ENCODE measurements at regions not wholly inside any gene's neighbourhood (a gene's known extent, or its start where the extent isn't known, plus 50 kb on each side); places are given as distances from the start of the nearest gene placed in this dataset.

GRCh38 chr7:67407392-67408071, 410.9 kb downstream of the TYW1 start:
- Histone ChIP-seq H3K9ac (no peak overlapping the region), H3K4me2 (no peak overlapping the region), H3K9me3 (replicated peaks in 1 of 11) (peaks cover 0 to 17% (median 6%) of the 10 kb centered on the region in 11 experiments; a peak in 12 of 22 replicates), H3K27me3 (no peaks in the 10 kb centered on the region), H3K27ac (no peak overlapping the region), H3K36me3 (no peaks in the 10 kb centered on the region), H3K4me3 (no peak overlapping the region), H4K20me1 (no peaks in the 10 kb centered on the region), H3K4me1 (no peaks in the 10 kb centered on the region)
- TF ChIP-seq Cebpa-rat (IDR thresholded peaks at IDR 0.05): no peak

- no peak overlapping the region for H3K4me2 ChIP-seq
- H4K20me1 ChIP-seq: no peaks in the 10 kb centered on the region
- H3K27me3 ChIP-seq: no peaks in the 10 kb centered on the region
- no peak overlapping the region for H3K27ac ChIP-seq
- no peak overlapping the region for H3K9ac ChIP-seq
- no peaks in the 10 kb centered on the region for H3K36me3 ChIP-seq
- no peaks in the 10 kb centered on the region for H3K4me1 ChIP-seq
- peaks cover 0 to 11% (median 3%) of the 10 kb centered on the region in 11 experiments; a peak in 9 of 22 replicates for H3K9me3 ChIP-seq (replicated peaks in 1 of 11)
- TF ChIP-seq Cebpa-rat (IDR thresholded peaks at IDR 0.05): no peak
- no peak overlapping the region for H3K4me3 ChIP-seq
Observed at GRCh38 chr7:67408109-67408508, 411.5 kb downstream of the TYW1 start.

GRCh38 chr7:67413670-67414069, 417.0 kb downstream of the TYW1 start:
- Histone ChIP-seq H3K36me3 (no peaks in the 10 kb centered on the region), H3K4me1 (no peaks in the 10 kb centered on the region), H3K9me3 (replicated peaks in 1 of 11) (peaks cover 0 to 22% (median 6%) of the 10 kb centered on the region in 11 experiments; a peak in 8 of 22 replicates), H3K4me3 (no peak overlapping the region), H3K9ac (no peak overlapping the region), H3K27ac (no peak overlapping the region), H4K20me1 (no peaks in the 10 kb centered on the region), H3K4me2 (no peak overlapping the region), H3K27me3 (no peaks in the 10 kb centered on the region)
- no peak for TF ChIP-seq Cebpa-rat (IDR thresholded peaks at IDR 0.05)

- Histone ChIP-seq H3K4me2 (no peak overlapping the region), H3K4me3 (no peak overlapping the region), H3K9ac (no peak overlapping the region), H3K27me3 (no peaks in the 10 kb centered on the region), H4K20me1 (no peaks in the 10 kb centered on the region), H3K36me3 (no peaks in the 10 kb centered on the region), H3K4me1 (no peaks in the 10 kb centered on the region), H3K27ac (no peak overlapping the region), H3K9me3 (replicated peaks in 1 of 11) (peaks cover 0 to 22% (median 6%) of the 10 kb centered on the region in 11 experiments; a peak in 8 of 22 replicates)
- TF ChIP-seq Cebpa-rat (IDR thresholded peaks at IDR 0.05): no peak
Observed at GRCh38 chr7:67414858-67415257, 418.2 kb downstream of the TYW1 start.

- Histone ChIP-seq H3K27me3 (no peaks in the 10 kb centered on the region), H3K4me1 (no peaks in the 10 kb centered on the region), H3K4me3 (no peak overlapping the region), H3K9me3 (replicated peaks in 1 of 11) (no peaks in the 10 kb centered on the region), H3K9ac (no peak overlapping the region), H3K27ac (no peak overlapping the region), H3K36me3 (no peaks in the 10 kb centered on the region), H4K20me1 (no peaks in the 10 kb centered on the region), H3K4me2 (no peak overlapping the region)
- no peak for TF ChIP-seq Cebpa-rat (IDR thresholded peaks at IDR 0.05)
Observed at GRCh38 chr7:67422601-67423000, 426.0 kb downstream of the TYW1 start.

GRCh38 chr7:67423065-67423464, 426.4 kb downstream of the TYW1 start:
- Histone ChIP-seq H3K4me2 (no peak overlapping the region), H4K20me1 (no peaks in the 10 kb centered on the region), H3K9me3 (replicated peaks in 1 of 11) (no peaks in the 10 kb centered on the region), H3K27me3 (no peaks in the 10 kb centered on the region), H3K9ac (no peak overlapping the region), H3K4me3 (no peak overlapping the region), H3K36me3 (no peaks in the 10 kb centered on the region), H3K27ac (no peak overlapping the region), H3K4me1 (no peaks in the 10 kb centered on the region)
- TF ChIP-seq Cebpa-rat (IDR thresholded peaks at IDR 0.05): no peak

GRCh38 chr7:67426654-67427053, 430.0 kb downstream of the TYW1 start:
- Histone ChIP-seq H3K36me3 (no peaks in the 10 kb centered on the region), H3K9me3 (replicated peaks in 1 of 11) (no peaks in the 10 kb centered on the region), H3K4me1 (no peaks in the 10 kb centered on the region), H3K4me2 (no peak overlapping the region), H3K9ac (no peak overlapping the region), H3K27me3 (no peaks in the 10 kb centered on the region), H3K27ac (no peak overlapping the region), H3K4me3 (no peak overlapping the region), H4K20me1 (no peaks in the 10 kb centered on the region)
- TF ChIP-seq Cebpa-rat (IDR thresholded peaks at IDR 0.05): no peak

GRCh38 chr7:67429735-67430134, 433.1 kb downstream of the TYW1 start:
- Histone ChIP-seq H3K9me3 (replicated peaks in 1 of 11) (peaks cover 12 to 24% (median 19%) of the 10 kb centered on the region in 11 experiments; a peak in 21 of 22 replicates), H3K4me3 (no peak overlapping the region), H3K27me3 (no peaks in the 10 kb centered on the region), H3K27ac (no peak overlapping the region), H3K4me1 (no peaks in the 10 kb centered on the region), H3K4me2 (no peak overlapping the region), H4K20me1 (no peaks in the 10 kb centered on the region), H3K9ac (no peak overlapping the region), H3K36me3 (no peaks in the 10 kb centered on the region)
- no peak for TF ChIP-seq Cebpa-rat (IDR thresholded peaks at IDR 0.05)

GRCh38 chr7:67432536-67433234, 436.1 kb downstream of the TYW1 start:
- Histone ChIP-seq H3K4me1 (no peaks in the 10 kb centered on the region), H3K9ac (no peak overlapping the region), H3K4me2 (no peak overlapping the region), H3K9me3 (replicated peaks in 1 of 11) (peaks cover 12 to 31% (median 23%) of the 10 kb centered on the region in 11 experiments; a peak in 21 of 22 replicates), H3K36me3 (no peaks in the 10 kb centered on the region), H3K4me3 (no peak overlapping the region), H3K27ac (no peak overlapping the region), H3K27me3 (no peaks in the 10 kb centered on the region), H4K20me1 (no peaks in the 10 kb centered on the region)
- no peak for TF ChIP-seq Cebpa-rat (IDR thresholded peaks at IDR 0.05)

Measured in BLaER1 treated with 17β-estradiol and CSF1 and Interleukin-3, amounts not matched to agents 10 nM and 100 nM (cell line).